Upper lobe of left lung (tissue), 6 donors: ENCODE measurements at regions not wholly inside any gene's neighbourhood (a gene's known extent, or its start where the extent isn't known, plus 50 kb on each side); places are given as distances from the start of the nearest gene placed in this dataset.

Experiments used
- ATAC-seq, 2 donors: fragments of 200-7000 bp; cut with Tn5 transposase; one replicate each; pipeline ENCODE4 v1.9.1; 2022; ENCODE audit warnings: mild to moderate bottlenecking in 2 of 2, moderate library complexity in 2 of 2; ENCODE audit not compliant: low FRiP score in 2 of 2
- DNase-seq, 2 donors: peaks; one replicate each; pipeline ENCODE4 v3.0.0-alpha.2; 2019 to 2020
- H3K27ac ChIP-seq, 4 donors: fragments of 200-600 bp; sonication (generic); one replicate each; pipeline ENCODE4 v1.5.1; 2016 to 2019
- H3K27me3 ChIP-seq, 4 donors: fragments of 200-600 bp; sonication (generic); one replicate each; pipeline ENCODE4 v1.5.1; 2017 to 2019
- H3K36me3 ChIP-seq, 4 donors: fragments of 200-600 bp; sonication (generic); one replicate each; pipeline ENCODE4 v1.5.1; 2016 to 2019
- H3K4me1 ChIP-seq, 4 donors: fragments of 200-600 bp; sonication (generic); one replicate each; pipeline ENCODE4 v1.5.1; 2018 to 2019
- H3K4me3 ChIP-seq, 4 donors: fragments of 200-600 bp; sonication (generic); one replicate each; pipeline ENCODE4 v1.5.1; 2017 to 2019; ENCODE audit warnings: mild to moderate bottlenecking in 2 of 4, moderate library complexity in 1 of 4
- H3K9me3 ChIP-seq, 4 donors: fragments of 200-600 bp; sonication (generic); one replicate each; pipeline ENCODE4 v1.5.1; 2018 to 2019
- CTCF ChIP-seq, 6 experiments: fragments of 450-650 bp in 4 of 6; fragments of 200-600 bp in 2 of 6; sonication (generic) in 2 of 6; IDR thresholded peaks; one replicate each; pipeline ENCODE4 v1.5.1; 2016 to 2019; ENCODE audit warnings: antibody characterized with exemption in 6 of 6
- EP300 ChIP-seq, 4 donors: sonication (generic); formaldehyde crosslinking; IDR thresholded peaks; one replicate each; pipeline ENCODE4 v1.5.1; 2017; ENCODE audit warnings: antibody characterized with exemption in 4 of 4, control low read depth in 2 of 4
- POLR2A ChIP-seq, 4 donors: fragments of 450-650 bp; IDR thresholded peaks; one replicate each; pipeline ENCODE4 v1.5.1; 2016 to 2017; ENCODE audit warnings: antibody characterized with exemption in 4 of 4, mild to moderate bottlenecking in 2 of 4
- POLR2AphosphoS5 ChIP-seq, 2 donors: sonication (generic); formaldehyde crosslinking; IDR thresholded peaks; one replicate each; pipeline ENCODE4 v1.5.1; 2017; ENCODE audit warnings: antibody characterized with exemption in 2 of 2
- WGBS, 2 donors: methylation state at CpG; one replicate each; pipeline ENCODE4 v1.1.5; 2017 to 2018; 5-methylcytosine and 5-hydroxymethylcytosine counted together
- donor health status: DM: no; HTN: no; CAD: no; lungs with moderate emphysema.
- donor health status: DM: no; HTN: yes; CAD: no; lungs with severe emphysema.

- no peak for DNase-seq
- no peak for TF ChIP-seq POLR2A (IDR thresholded peaks at IDR 0.05)
- TF ChIP-seq CTCF (IDR thresholded peaks at IDR 0.05) = no peak
- TF ChIP-seq POLR2AphosphoS5 (IDR thresholded peaks at IDR 0.05) = no peak
- TF ChIP-seq EP300 (IDR thresholded peaks at IDR 0.05) = no peak
- H3K36me3 ChIP-seq = no peaks in the 10 kb centered on the region
- WGBS, 2 donors = 71 to 75% methylated on average over 7 of the region's 7 CpGs
- H3K27ac ChIP-seq = no peak overlapping the region
- no peaks in the 10 kb centered on the region for H3K9me3 ChIP-seq
- H3K4me3 ChIP-seq = no peak overlapping the region
- no peaks in the 10 kb centered on the region for H3K27me3 ChIP-seq
- no peaks in the 10 kb centered on the region for H3K4me1 ChIP-seq
- ATAC-seq = no peak
These were observed 133.7 kb upstream of the KCNK1 start for GRCh38 chr1:233480198-233480597.

- Histone ChIP-seq H3K9me3 (no peaks in the 10 kb centered on the region), H3K4me3 (no peak overlapping the region), H3K36me3 (no peaks in the 10 kb centered on the region), H3K27ac (no peak overlapping the region), H3K27me3 (no peaks in the 10 kb centered on the region), H3K4me1 (no peaks in the 10 kb centered on the region)
- no peak for TF ChIP-seq POLR2A (IDR thresholded peaks at IDR 0.05)
- no peak for TF ChIP-seq CTCF (IDR thresholded peaks at IDR 0.05)
- no peak for TF ChIP-seq EP300 (IDR thresholded peaks at IDR 0.05)
- TF ChIP-seq POLR2AphosphoS5 (IDR thresholded peaks at IDR 0.05) = no peak
- ATAC-seq (no peak), DNase-seq (no peak)
- 82 to 90% methylated on average over 3 of the region's 3 CpGs for WGBS, 2 donors
These were observed 131.5 kb upstream of the KCNK1 start for GRCh38 chr1:233482388-233482787.

GRCh38 chr1:233485385-233485784, 128.5 kb upstream of the KCNK1 start:
- Histone ChIP-seq H3K9me3 (no peaks in the 10 kb centered on the region), H3K4me3 (no peak overlapping the region), H3K36me3 (no peaks in the 10 kb centered on the region), H3K27me3 (no peaks in the 10 kb centered on the region), H3K27ac (no peak overlapping the region), H3K4me1 (no peaks in the 10 kb centered on the region)
- ATAC-seq (no peak), DNase-seq (no peak)
- TF ChIP-seq POLR2AphosphoS5 (IDR thresholded peaks at IDR 0.05) = no peak
- no peak for TF ChIP-seq CTCF (IDR thresholded peaks at IDR 0.05)

GRCh38 chr1:233485809-233486398, 128.0 kb upstream of the KCNK1 start:
- no peak overlapping the region for H3K4me3 ChIP-seq
- no peak for ATAC-seq
- H3K36me3 ChIP-seq = no peaks in the 10 kb centered on the region
- DNase-seq = no peak
- WGBS, 2 donors = 56 to 57% methylated on average over 3 of the region's 3 CpGs
- H3K4me1 ChIP-seq = no peaks in the 10 kb centered on the region
- H3K27me3 ChIP-seq = no peaks in the 10 kb centered on the region
- no peak overlapping the region for H3K27ac ChIP-seq
- no peaks in the 10 kb centered on the region for H3K9me3 ChIP-seq
- TF ChIP-seq POLR2AphosphoS5 (IDR thresholded peaks at IDR 0.05) = no peak
- no peak for TF ChIP-seq CTCF (IDR thresholded peaks at IDR 0.05)

- no peak for TF ChIP-seq EP300 (IDR thresholded peaks at IDR 0.05)
- no peak for TF ChIP-seq POLR2A (IDR thresholded peaks at IDR 0.05)
- TF ChIP-seq POLR2AphosphoS5 (IDR thresholded peaks at IDR 0.05) = no peak
- TF ChIP-seq CTCF (IDR thresholded peaks at IDR 0.05) = no peak
- DNase-seq (no peak), ATAC-seq (no peak)
- no peak overlapping the region for H3K27ac ChIP-seq
- no peaks in the 10 kb centered on the region for H3K4me1 ChIP-seq
- no peaks in the 10 kb centered on the region for H3K9me3 ChIP-seq
- H3K27me3 ChIP-seq = no peaks in the 10 kb centered on the region
- H3K36me3 ChIP-seq = no peaks in the 10 kb centered on the region
- no peak overlapping the region for H3K4me3 ChIP-seq
These were observed 126.5 kb upstream of the KCNK1 start for GRCh38 chr1:233487408-233487807.
